Nucleus accumbens (tissue), 56 donors: ENCODE measurements at regions not wholly inside any gene's neighbourhood (a gene's known extent, or its start where the extent isn't known, plus 50 kb on each side); places are given as distances from the start of the nearest gene placed in this dataset.
"Not testable (repeated sequence)": the region's sequence is repeated elsewhere in the genome, so short reads cannot be mapped to it uniquely, and the experiment has no call there.

Experiments
- DNase-seq, 56 donors: peaks; one replicate each; lab custom pipeline; 2025; lab: John Stamatoyannopoulos, UW

GRCh38 chr15:62316413-62317060 lies 151.5 kb upstream of the C2CD4B start:
- DNase-seq, result no peak

DNA sequence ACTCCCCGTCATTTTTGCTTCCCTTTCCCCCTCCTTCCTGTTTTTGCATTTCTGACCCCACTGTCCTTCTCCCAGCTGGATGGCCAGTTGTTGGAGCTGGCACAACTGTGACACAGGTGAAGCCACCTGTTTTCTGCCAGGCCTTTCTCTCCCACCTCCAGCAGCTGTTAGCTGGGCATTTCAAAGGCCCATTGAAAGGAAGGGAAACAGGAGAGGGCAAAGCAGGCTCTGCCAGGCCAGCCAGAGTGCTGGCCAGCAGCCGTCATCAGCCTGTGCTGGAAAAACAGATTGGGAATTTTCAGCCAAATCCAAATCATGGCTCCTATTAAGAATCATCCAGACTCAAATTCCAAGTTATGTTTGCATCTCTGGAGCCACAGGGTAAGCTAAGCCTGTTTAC lies 155.2 kb upstream of the C2CD4B start:
- DNase-seq, result no peak

- DNase-seq, result no peak
Measured at GRCh38 chr15:62323353-62323890, 158.3 kb upstream of the C2CD4B start.

- DNase-seq, result peak in 1 of 56 donors; percentile 13
Measured at GRCh38 chr15:62324382-62324781, 159.3 kb upstream of the C2CD4B start.

DNA sequence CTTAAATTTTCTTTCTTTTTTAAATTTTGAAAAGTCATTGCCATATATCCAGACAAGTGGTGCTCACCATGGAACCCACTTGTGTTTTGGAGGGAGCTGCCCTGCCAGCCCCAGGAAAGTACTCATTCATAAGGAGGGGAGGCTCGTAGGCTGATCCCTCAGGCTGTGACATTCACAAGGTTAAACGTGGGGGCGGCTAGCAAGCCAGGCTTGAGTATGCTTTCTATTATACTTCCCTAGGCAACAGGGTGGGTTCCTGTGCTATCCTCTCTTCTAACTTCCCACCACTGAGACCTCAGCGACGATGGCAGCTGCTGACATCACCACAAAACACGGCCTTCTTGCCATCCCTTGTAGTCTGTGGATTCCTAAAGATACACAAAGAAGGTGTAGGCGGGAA lies 160.5 kb upstream of the C2CD4B start:
- peak in 1 of 56 donors; percentile 5 for DNase-seq

- no peak for DNase-seq
Measured at GRCh38 chr15:62326460-62327011, 161.5 kb upstream of the C2CD4B start.

DNA sequence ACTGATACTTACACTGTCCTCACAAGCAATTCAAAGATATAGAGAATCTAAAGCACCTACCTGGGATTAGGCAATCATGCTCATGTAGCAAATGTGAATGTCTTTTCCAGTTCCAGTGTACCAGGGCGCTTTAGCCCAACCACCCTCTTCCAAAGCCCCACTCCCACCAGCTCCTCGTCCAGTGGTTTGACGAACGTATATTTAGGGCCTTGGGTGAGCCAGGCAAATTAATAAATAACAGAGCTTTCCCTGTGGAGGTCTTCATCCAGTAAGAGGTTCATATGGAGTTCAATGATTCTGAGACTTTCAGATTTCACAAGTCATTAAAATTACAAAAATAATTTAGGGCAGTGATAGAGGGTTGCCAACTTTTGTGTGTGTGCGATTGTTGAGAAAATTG lies 162.3 kb upstream of the C2CD4B start:
- no peak for DNase-seq

DNA sequence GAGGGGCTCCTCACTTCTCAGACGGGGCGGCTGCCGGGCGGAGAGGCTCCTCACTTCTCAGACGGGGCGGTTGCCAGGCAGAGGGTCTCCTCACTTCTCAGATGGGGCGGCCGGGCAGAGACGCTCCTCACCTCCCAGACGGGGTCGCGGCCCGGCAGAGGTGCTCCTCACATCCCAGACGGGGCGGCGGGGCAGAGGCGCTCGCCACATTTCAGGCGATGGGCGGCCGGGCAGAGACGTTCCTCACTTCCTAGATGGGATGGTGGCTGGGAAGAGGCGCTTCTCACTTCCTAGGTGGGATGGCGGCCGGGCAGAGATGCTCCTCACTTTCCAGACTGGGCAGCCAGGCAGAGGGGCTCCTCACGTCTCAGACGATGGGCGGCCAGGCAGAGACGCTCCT lies 167.4 kb upstream of the C2CD4B start:
- not testable (repeated sequence) for DNase-seq

GRCh38 chr15:62334536-62334935 lies 169.5 kb upstream of the C2CD4B start:
- DNase-seq, result no peak

GRCh38 chr15:62337934-62338333 lies 172.8 kb upstream of the C2CD4B start:
- DNase-seq, result no peak

DNA sequence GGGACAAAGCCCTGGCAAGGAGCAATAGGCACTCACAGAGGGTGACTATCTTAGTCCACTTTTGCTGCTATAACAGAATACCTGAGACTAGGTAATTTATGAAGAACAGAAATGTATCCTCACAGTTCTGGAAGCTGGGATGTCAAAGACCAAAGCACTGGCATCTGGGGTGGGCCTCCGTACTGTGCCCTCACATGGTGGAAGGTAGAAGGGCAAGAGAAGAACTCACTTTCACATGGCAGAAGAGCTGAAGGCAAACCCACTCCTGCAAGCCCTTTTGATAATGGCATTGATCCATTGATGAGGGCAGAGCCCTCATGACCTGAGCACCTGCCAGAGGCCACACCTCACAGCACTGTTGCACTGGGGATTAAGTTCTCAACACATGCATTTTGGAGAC lies 173.4 kb upstream of the C2CD4B start:
- DNase-seq, result no peak

GRCh38 chr15:62342959-62343358 lies 177.9 kb upstream of the C2CD4B start:
- DNase-seq, result no peak

DNA sequence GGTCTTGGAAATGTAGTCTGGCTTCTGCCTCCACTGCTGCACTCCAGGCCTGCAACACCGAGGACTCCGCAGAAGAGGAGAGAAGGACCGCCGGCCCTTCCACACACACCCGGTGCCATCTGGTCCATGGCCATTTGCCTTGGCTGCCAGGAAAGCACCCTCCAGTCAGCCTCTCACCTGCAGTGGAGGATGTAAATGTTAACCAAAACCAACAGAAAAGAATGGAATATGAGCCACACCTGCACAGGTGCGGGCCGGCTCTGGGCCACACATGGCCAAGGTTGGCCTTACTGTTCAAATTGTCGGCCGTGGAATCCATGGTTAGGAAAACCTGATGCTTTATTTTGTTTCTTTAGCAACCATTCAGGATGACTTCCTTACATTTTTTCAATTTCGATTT lies 178.3 kb upstream of the C2CD4B start:
- DNase-seq, result no peak

DNA sequence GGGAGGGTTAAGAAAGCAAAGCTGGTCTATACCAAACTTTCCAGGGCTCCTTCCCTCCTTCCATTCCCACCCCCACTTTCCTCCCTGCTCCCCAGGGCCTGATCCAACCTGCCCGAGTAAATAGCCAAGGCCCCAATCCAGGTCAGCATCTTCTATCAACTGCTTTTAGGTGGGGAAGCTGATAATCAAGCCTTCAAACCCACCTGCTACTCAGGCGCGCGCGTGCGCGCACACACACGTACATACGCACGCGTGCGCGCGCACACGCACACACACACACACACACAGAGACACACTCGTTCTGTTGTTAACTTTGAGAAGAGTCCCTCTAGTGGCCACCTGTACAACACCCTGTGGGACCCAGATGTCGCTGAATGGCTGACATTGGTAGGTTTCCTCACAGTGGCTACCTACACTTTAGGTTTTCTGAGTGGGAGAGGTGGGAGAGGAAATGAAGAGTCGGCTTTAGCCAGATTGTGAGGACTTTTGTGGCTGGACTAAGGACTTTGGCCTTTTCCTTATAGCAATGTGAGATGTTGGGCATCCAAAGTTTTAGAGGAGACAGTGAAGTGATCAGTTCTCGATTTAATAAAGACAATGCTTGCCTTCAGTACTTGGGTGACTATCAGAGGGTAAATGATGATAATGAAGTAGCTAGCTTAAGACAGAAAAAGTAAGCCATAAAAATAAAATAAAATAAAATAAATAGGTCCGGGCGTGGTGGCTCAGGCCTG lies 179.9 kb upstream of the C2CD4B start:
- DNase-seq, result peak in 10 of 56 donors; percentile 4 to 27 (median 11)

DNA sequence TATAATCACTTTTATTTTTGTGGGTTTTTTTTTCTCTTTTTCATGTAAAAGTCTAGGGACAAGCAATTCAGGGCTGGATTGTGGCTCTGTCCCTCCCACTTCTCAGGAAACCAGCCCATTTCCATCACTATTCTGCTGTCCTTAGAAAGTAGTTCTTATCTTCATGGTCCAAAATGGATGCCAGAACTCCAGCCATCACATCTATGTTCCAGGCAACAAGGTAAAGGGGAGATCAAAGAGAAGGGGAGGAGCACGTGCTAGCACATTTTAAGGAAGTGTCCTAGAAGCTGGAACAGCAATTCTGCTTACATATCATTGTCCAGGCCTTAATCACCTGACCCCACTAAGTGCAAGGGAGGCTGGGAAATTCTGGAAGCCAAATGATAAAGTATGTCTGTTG lies 181.1 kb upstream of the C2CD4B start:
- DNase-seq, result no peak

- no peak for DNase-seq
Measured at GRCh38 chr15:62348118-62348517, 183.0 kb upstream of the C2CD4B start.

DNA sequence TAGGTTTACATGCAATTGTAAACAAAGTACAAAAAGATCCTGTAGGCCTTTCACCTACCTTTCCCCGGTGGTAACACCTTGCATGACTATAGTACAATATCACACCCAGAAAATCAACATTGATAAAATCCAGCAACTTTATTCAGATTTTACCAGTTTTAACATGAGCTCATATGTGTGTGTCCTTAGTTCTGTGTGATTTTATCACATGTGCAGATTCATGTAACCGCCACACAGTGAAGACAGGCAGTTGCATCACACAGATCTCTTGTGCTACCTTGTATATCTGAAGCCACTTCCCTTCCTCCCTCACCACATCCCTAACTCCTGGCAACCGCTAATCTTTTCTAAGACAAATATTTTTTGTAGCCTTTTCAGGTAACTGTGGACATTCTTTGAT lies 183.5 kb upstream of the C2CD4B start:
- DNase-seq, result no peak

GRCh38 chr15:62352817-62353216 lies 187.7 kb upstream of the C2CD4B start:
- DNase-seq, result no peak

GRCh38 chr15:62357431-62357830 lies 192.3 kb upstream of the C2CD4B start:
- DNase-seq, result no peak

DNA sequence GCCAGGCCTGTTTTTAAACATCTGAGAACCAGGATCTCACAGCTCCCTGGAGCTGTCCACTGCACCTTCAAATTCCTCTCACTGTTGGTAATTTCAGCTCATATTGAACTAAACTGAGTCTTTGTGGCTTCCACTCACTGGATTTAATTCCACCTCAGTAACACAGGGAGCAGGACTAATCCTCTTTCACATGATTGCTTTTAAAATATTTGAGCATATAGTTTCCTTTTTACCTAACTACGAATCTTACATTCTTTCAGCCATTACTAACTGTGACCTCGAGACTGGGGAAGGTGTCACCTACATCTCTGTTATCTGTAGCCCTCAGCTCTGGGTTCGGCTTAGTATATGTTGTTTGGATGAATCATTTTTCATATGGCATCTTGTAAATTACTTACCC lies 194.3 kb upstream of the C2CD4B start:
- no peak for DNase-seq

DNA sequence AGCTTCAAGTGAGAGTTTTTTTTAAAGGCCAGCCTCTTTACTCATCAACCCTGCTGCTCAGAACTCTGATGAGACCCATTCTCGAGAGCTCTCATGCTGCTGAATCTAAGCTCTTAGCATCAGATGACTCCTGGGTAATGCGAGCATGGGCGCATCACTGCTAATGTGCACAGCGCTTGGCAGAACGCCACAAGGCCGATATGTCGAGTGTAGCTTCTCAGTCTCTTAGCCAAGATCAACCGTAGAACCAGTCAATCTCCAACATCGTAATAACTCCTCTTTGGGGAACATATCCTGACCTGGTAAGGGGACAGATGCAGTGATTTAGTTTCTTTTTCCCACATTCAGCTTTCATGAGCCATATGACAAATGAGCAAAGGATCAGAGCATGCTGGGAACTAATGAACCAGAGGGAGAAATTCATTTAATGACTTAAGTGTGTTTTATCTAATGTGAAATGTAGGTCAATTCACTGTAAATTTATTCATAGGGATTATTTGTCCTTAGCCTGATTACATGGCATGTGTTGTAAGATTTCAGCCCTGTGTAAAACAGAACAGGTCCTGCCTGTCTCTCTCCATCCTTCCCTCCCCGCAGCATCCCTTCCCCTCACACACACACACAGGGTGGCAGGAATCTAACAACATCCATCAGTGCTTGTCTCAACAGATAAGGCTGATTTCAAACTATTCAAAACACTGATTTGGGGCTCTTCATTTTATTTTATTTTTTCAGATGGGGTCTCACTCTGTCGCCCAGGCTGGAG lies 195.4 kb upstream of the C2CD4B start:
- no peak for DNase-seq
